PC-9 (cell line): ENCODE measurements at regions not wholly inside any gene's neighbourhood (a gene's known extent, or its start where the extent isn't known, plus 50 kb on each side); places are given as distances from the start of the nearest gene placed in this dataset.

ENCODE experiments used
- EZH2 ChIP-seq: fragments of 200-600 bp; sonication (generic); IDR thresholded peaks from 2 replicates; pipeline ENCODE4 v1.8.0; 2017; ENCODE audit warnings: antibody characterized with exemption, low read depth
- TF ChIP-seq, protein P1 (sequence below): fragments of 200-600 bp; sonication (generic); conservative IDR thresholded peaks from 2 replicates; pipeline ENCODE4 v1.6.1; 2017; ENCODE audit warnings: mixed run types, antibody characterized with exemption, mild to moderate bottlenecking, moderate library complexity

DNA sequence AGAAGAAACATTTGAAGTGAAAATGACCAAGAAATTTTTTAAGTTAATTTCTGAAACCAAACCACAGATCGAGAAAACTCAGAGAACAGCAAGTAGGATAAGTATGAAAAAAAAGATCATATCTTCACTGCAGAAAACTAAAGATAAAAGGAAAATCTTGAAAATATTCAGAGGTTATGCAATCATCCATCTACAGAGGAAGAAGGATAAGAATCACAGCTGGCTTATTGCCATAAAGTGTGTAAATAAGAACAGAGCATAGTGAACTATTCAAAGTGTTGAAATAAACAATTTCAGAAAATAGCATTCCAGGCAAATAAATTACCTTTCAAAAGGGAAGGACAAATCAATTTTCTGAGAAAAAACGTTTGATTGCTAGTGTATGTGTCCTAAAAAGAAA lies 1191.7 kb upstream of the CDH6 start:
- no peak for TF ChIP-seq EZH2
- TF ChIP-seq, protein P1, sequence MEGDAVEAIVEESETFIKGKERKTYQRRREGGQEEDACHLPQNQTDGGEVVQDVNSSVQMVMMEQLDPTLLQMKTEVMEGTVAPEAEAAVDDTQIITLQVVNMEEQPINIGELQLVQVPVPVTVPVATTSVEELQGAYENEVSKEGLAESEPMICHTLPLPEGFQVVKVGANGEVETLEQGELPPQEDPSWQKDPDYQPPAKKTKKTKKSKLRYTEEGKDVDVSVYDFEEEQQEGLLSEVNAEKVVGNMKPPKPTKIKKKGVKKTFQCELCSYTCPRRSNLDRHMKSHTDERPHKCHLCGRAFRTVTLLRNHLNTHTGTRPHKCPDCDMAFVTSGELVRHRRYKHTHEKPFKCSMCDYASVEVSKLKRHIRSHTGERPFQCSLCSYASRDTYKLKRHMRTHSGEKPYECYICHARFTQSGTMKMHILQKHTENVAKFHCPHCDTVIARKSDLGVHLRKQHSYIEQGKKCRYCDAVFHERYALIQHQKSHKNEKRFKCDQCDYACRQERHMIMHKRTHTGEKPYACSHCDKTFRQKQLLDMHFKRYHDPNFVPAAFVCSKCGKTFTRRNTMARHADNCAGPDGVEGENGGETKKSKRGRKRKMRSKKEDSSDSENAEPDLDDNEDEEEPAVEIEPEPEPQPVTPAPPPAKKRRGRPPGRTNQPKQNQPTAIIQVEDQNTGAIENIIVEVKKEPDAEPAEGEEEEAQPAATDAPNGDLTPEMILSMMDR: no peak
